Lower lobe of right lung (tissue), 2 donors: ENCODE measurements at regions not wholly inside any gene's neighbourhood (a gene's known extent, or its start where the extent isn't known, plus 50 kb on each side); places are given as distances from the start of the nearest gene placed in this dataset.

Experiments used
- ATAC-seq, 2 donors: fragments of 200-7000 bp; cut with Tn5 transposase; one replicate each; pipeline ENCODE4 v1.9.1; 2020 to 2022; ENCODE audit warnings: mild to moderate bottlenecking in 2 of 2, moderate library complexity in 2 of 2
- DNase-seq: peaks from one replicate; pipeline ENCODE4 v3.0.0-alpha.2; 2020
- H3K27ac ChIP-seq: fragments of 200-600 bp; one replicate; pipeline ENCODE4 v1.8.0; 2022
- H3K27me3 ChIP-seq: fragments of 200-600 bp; one replicate; pipeline ENCODE4 v1.8.0; 2022; ENCODE audit warnings: low read depth
- H3K36me3 ChIP-seq: fragments of 200-600 bp; one replicate; pipeline ENCODE4 v1.8.0; 2022; ENCODE audit warnings: mild to moderate bottlenecking
- H3K4me1 ChIP-seq: fragments of 200-600 bp; one replicate; pipeline ENCODE4 v1.8.0; 2022
- H3K4me3 ChIP-seq: fragments of 200-600 bp; one replicate; pipeline ENCODE4 v1.8.0; 2022; ENCODE audit warnings: mild to moderate bottlenecking
- H3K9me3 ChIP-seq: fragments of 200-600 bp; one replicate; pipeline ENCODE4 v1.8.0; 2022
- intact Hi-C: fragments of 100-400 bp; cut with DNase I; formaldehyde crosslinking; loops from one replicate; pipeline ENCODE4 v1.11.0; 2022
- TF ChIP-seq, protein P1 (sequence below): fragments of 200-600 bp; IDR thresholded peaks from one replicate; pipeline ENCODE4 v1.8.0; 2022; ENCODE audit warnings: antibody characterized with exemption, mild to moderate bottlenecking
- donor health status: DM: no; HTN: yes; CAD: no; lungs with severe emphysema.

DNA sequence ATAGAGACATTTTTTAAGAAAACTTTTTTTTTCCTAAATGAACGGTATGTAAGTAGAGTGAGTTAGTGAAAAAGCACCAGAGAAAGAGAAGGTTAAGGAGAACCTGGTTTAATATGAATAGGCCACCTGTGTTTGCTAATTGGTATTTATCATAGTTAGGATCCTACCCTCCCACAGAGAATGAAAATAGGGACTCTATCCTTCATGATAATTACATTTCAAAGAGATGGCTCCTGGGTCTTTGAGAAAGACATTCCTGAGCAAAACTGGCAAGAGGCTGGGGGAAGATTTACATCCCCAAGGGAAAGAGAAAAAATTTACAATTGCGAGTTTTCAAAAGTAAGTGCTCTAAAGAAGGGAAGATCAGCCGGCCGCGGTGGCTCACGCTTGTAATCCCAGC, 1284.5 kb downstream of the SLITRK1 start:
- Histone ChIP-seq H3K9me3 (peaks cover 13% of the 10 kb centered on the region), H3K4me3 (no peak overlapping the region), H3K36me3 (no peaks in the 10 kb centered on the region), H3K4me1 (no peaks in the 10 kb centered on the region), H3K27ac (no peak overlapping the region), H3K27me3 (no peaks in the 10 kb centered on the region)
- TF ChIP-seq, protein P1, sequence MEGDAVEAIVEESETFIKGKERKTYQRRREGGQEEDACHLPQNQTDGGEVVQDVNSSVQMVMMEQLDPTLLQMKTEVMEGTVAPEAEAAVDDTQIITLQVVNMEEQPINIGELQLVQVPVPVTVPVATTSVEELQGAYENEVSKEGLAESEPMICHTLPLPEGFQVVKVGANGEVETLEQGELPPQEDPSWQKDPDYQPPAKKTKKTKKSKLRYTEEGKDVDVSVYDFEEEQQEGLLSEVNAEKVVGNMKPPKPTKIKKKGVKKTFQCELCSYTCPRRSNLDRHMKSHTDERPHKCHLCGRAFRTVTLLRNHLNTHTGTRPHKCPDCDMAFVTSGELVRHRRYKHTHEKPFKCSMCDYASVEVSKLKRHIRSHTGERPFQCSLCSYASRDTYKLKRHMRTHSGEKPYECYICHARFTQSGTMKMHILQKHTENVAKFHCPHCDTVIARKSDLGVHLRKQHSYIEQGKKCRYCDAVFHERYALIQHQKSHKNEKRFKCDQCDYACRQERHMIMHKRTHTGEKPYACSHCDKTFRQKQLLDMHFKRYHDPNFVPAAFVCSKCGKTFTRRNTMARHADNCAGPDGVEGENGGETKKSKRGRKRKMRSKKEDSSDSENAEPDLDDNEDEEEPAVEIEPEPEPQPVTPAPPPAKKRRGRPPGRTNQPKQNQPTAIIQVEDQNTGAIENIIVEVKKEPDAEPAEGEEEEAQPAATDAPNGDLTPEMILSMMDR: no peak
- intact Hi-C loops: no loop called here
- ATAC-seq (no peak), DNase-seq (no peak)

DNA sequence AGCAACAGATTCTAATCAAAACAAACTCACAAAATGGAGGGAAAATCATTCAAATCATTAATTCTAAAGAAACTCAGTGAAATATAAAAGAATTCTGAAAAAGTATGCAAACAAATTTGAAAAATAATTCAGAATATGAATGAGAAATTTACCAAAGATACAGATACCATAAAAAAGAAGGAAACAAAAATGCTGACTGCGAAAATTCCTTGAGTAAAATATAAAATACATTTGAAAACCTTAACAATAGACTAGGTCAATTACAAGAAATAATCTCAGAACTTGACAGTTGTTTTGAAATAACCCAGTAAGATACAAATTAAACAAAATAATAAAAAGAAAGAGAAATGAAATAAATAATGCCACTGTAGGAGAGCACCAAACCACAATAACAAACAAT, 1289.0 kb downstream of the SLITRK1 start:
- peaks cover 13% of the 10 kb centered on the region for H3K9me3 ChIP-seq
- no peaks in the 10 kb centered on the region for H3K27me3 ChIP-seq
- DNase-seq (no peak), ATAC-seq (no peak)
- intact Hi-C loops: no loop called here
- TF ChIP-seq, protein P1: no peak
- no peak overlapping the region for H3K27ac ChIP-seq
- no peaks in the 10 kb centered on the region for H3K4me1 ChIP-seq
- no peaks in the 10 kb centered on the region for H3K36me3 ChIP-seq
- H3K4me3 ChIP-seq: no peak overlapping the region

DNA sequence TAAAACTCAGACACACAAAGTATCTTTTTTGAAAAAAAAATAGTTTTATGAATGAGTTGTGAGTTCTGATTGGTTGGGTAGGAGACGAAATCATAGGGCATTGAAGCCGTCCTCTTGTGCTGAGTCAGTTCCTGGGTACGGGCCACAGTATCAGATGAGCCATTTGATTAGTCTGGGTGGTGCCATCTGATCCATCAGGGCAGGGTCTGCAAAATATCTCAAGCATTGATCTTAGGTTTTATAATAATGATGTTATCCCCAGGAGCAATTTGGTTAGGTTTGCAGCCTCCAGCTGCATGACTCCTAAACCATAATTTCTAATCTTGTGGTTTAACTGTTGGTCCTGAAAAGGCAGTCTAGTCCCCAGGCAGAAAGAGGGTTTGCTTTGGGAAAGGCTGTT, 1310.6 kb downstream of the SLITRK1 start:
- Histone ChIP-seq H3K4me1 (no peaks in the 10 kb centered on the region), H3K9me3 (no peaks in the 10 kb centered on the region), H3K27ac (no peak overlapping the region), H3K36me3 (no peaks in the 10 kb centered on the region), H3K4me3 (no peak overlapping the region), H3K27me3 (no peaks in the 10 kb centered on the region)
- TF ChIP-seq, protein P1: no peak
- no peak for DNase-seq
- intact Hi-C loops: no loop called here
- no peak for ATAC-seq

DNA sequence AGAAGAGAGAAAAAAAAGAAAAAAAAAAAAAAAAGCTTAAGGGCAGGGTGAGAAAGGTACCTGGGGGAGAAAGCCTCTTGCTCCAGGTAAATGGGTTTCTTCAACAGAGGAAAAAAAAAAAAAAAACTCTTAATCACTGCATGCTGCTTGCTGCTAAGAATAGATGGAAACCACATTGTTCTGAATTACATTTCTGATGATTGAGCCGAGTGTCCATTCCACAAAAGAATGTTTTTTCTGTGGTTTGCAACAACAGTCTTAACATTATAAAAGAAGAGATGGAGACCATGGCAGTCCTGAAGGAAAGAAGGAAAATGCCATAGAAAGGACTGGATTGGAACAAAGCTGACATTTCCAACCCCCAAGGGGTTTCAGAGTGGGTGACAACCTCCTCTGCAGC, 1312.7 kb downstream of the SLITRK1 start:
- Histone ChIP-seq H3K27ac (no peak overlapping the region), H3K27me3 (no peaks in the 10 kb centered on the region)
- no peak for ATAC-seq

DNA sequence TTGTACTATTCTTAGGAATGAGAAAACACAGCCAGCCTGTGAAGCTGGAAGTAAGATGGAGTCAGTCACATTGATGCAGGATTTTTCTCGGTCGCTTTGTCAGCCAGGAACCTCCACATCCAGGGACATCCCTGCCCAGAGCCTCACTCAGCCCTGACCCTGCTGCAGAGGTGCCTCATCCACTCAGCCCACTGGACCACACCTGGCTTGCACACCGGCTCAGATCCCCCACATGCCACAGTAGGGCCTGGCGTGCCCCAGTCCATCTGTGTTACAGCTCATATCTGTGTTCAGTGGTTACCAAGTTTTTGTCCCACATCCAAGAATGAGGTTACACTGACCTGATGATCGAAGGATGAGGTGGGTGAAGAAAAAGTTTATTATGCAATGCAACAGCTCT, 1315.4 kb downstream of the SLITRK1 start:
- DNase-seq: no peak
- intact Hi-C loops: no loop called here
- TF ChIP-seq, protein P1: no peak

More for the DNA sequence above, 1312.7 kb downstream of the SLITRK1 start:
- Histone ChIP-seq H3K9me3 (no peaks in the 10 kb centered on the region), H3K4me3 (no peak overlapping the region), H3K36me3 (no peaks in the 10 kb centered on the region), H3K4me1 (no peaks in the 10 kb centered on the region)
- intact Hi-C loops: no loop called here
- TF ChIP-seq, protein P1: no peak
- no peak for DNase-seq

DNA sequence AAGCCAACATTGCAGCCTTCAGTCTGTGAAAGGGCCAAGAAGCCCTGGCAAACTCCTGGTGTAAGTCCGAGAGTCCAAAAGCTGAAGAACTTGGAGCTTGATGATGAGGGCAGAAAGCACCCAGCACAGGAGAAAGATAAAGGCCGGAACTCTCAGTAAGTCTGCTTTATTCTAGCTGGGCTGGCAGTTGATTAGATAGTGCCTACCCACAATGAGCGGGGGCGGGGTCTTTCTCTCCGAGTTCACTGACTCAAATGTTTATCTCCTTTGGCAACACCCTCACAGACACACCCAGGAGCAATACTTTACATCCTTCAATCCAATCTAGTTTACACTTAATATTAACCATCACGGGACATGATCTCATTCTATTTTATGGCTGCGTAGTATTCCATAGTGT, 1317.1 kb downstream of the SLITRK1 start:
- Histone ChIP-seq H3K36me3 (no peaks in the 10 kb centered on the region), H3K27me3 (no peaks in the 10 kb centered on the region), H3K9me3 (no peaks in the 10 kb centered on the region), H3K4me1 (no peaks in the 10 kb centered on the region), H3K27ac (no peak overlapping the region), H3K4me3 (no peak overlapping the region)
- ATAC-seq (no peak), DNase-seq (no peak)
- TF ChIP-seq, protein P1: no peak
- intact Hi-C loops: no loop called here

More for the DNA sequence above, 1315.4 kb downstream of the SLITRK1 start:
- ATAC-seq: no peak
- Histone ChIP-seq H3K9me3 (no peaks in the 10 kb centered on the region), H3K4me1 (no peaks in the 10 kb centered on the region), H3K27ac (no peak overlapping the region), H3K4me3 (no peak overlapping the region), H3K36me3 (no peaks in the 10 kb centered on the region), H3K27me3 (no peaks in the 10 kb centered on the region)
